ENCODE measurements at regions not wholly inside any gene's neighbourhood (a gene's known extent, or its start where the extent isn't known, plus 50 kb on each side); places are given as distances from the start of the nearest gene placed in this dataset.

- Histone ChIP-seq H3K4me3 (ENCODE audit: low read depth in 1 of 5, low read length in 5 of 5) (no peak overlapping the region), H3K27ac (ENCODE audit: low read depth, low read length) (no peak overlapping the region), H3K27me3 (ENCODE audit: control insufficient read depth in 5 of 5, insufficient read depth in 4 of 5, low read length in 5 of 5) (peaks cover 9 to 20% (median 16%) of the 10 kb centered on the region in 5 donors)
Measured at GRCh38 chr11:115716080-115716479, 211.9 kb upstream of the CADM1 start.

GRCh38 chr11:115715251-115715770 is 211.1 kb upstream of the CADM1 start:
- Histone ChIP-seq H3K27ac (ENCODE audit: low read depth, low read length) (no peak overlapping the region), H3K4me1 (ENCODE audit: control insufficient read depth in 5 of 5, insufficient read depth in 5 of 5, low read length in 5 of 5) (peaks cover 0 to 9% (median 0%) of the 10 kb centered on the region in 5 donors), H3K36me3 (ENCODE audit: control insufficient read depth in 5 of 5, insufficient read depth in 5 of 5, low read length in 5 of 5) (no peaks in the 10 kb centered on the region), H3K9ac (ENCODE audit: low read length in 5 of 5) (no peak overlapping the region), H3K27me3 (ENCODE audit: control insufficient read depth in 5 of 5, insufficient read depth in 4 of 5, low read length in 5 of 5) (peaks cover 9 to 27% (median 17%) of the 10 kb centered on the region in 5 donors), H3K4me3 (ENCODE audit: low read depth in 1 of 5, low read length in 5 of 5) (no peak overlapping the region), H3K9me3 (ENCODE audit: control insufficient read depth in 5 of 5, low read length in 5 of 5) (no peaks in the 10 kb centered on the region)

More at GRCh38 chr11:115716080-115716479, 211.9 kb upstream of the CADM1 start:
- Histone ChIP-seq H3K9ac (ENCODE audit: low read length in 5 of 5) (no peak overlapping the region), H3K36me3 (ENCODE audit: control insufficient read depth in 5 of 5, insufficient read depth in 5 of 5, low read length in 5 of 5) (no peaks in the 10 kb centered on the region), H3K9me3 (ENCODE audit: control insufficient read depth in 5 of 5, low read length in 5 of 5) (no peaks in the 10 kb centered on the region), H3K4me1 (ENCODE audit: control insufficient read depth in 5 of 5, insufficient read depth in 5 of 5, low read length in 5 of 5) (peaks cover 0 to 8% (median 0%) of the 10 kb centered on the region in 5 donors)

GRCh38 chr11:115712296-115712695 is 208.1 kb upstream of the CADM1 start:
- no peaks in the 10 kb centered on the region for H3K9me3 ChIP-seq (ENCODE audit: control insufficient read depth in 5 of 5, low read length in 5 of 5)
- H3K27ac ChIP-seq (ENCODE audit: low read depth, low read length) = no peak overlapping the region
- H3K27me3 ChIP-seq (ENCODE audit: control insufficient read depth in 5 of 5, insufficient read depth in 4 of 5, low read length in 5 of 5) = peaks cover 6 to 24% (median 9%) of the 10 kb centered on the region in 5 donors
- H3K4me3 ChIP-seq (ENCODE audit: low read depth in 1 of 5, low read length in 5 of 5) = no peak overlapping the region
- peaks cover 0 to 19% (median 0%) of the 10 kb centered on the region in 5 donors for H3K4me1 ChIP-seq (ENCODE audit: control insufficient read depth in 5 of 5, insufficient read depth in 5 of 5, low read length in 5 of 5)
- H3K9ac ChIP-seq (ENCODE audit: low read length in 5 of 5) = no peak overlapping the region
- no peaks in the 10 kb centered on the region for H3K36me3 ChIP-seq (ENCODE audit: control insufficient read depth in 5 of 5, insufficient read depth in 5 of 5, low read length in 5 of 5)

- Histone ChIP-seq H3K27me3 (ENCODE audit: control insufficient read depth in 5 of 5, insufficient read depth in 4 of 5, low read length in 5 of 5) (peaks cover 0 to 14% (median 4%) of the 10 kb centered on the region in 5 donors), H3K36me3 (ENCODE audit: control insufficient read depth in 5 of 5, insufficient read depth in 5 of 5, low read length in 5 of 5) (no peaks in the 10 kb centered on the region), H3K4me3 (ENCODE audit: low read depth in 1 of 5, low read length in 5 of 5) (no peak overlapping the region), H3K9ac (ENCODE audit: low read length in 5 of 5) (no peak overlapping the region), H3K9me3 (ENCODE audit: control insufficient read depth in 5 of 5, low read length in 5 of 5) (no peaks in the 10 kb centered on the region), H3K4me1 (ENCODE audit: control insufficient read depth in 5 of 5, insufficient read depth in 5 of 5, low read length in 5 of 5) (peaks cover 0 to 19% (median 0%) of the 10 kb centered on the region in 5 donors), H3K27ac (ENCODE audit: low read depth, low read length) (no peak overlapping the region)
Measured at GRCh38 chr11:115710980-115711379, 206.8 kb upstream of the CADM1 start.

- Histone ChIP-seq H3K27me3 (ENCODE audit: control insufficient read depth in 5 of 5, insufficient read depth in 4 of 5, low read length in 5 of 5) (peaks cover 0 to 14% (median 4%) of the 10 kb centered on the region in 5 donors), H3K9me3 (ENCODE audit: control insufficient read depth in 5 of 5, low read length in 5 of 5) (no peaks in the 10 kb centered on the region), H3K4me3 (ENCODE audit: low read depth in 1 of 5, low read length in 5 of 5) (no peak overlapping the region), H3K36me3 (ENCODE audit: control insufficient read depth in 5 of 5, insufficient read depth in 5 of 5, low read length in 5 of 5) (no peaks in the 10 kb centered on the region), H3K4me1 (ENCODE audit: control insufficient read depth in 5 of 5, insufficient read depth in 5 of 5, low read length in 5 of 5) (peaks cover 0 to 19% (median 0%) of the 10 kb centered on the region in 5 donors), H3K9ac (ENCODE audit: low read length in 5 of 5) (no peak overlapping the region), H3K27ac (ENCODE audit: low read depth, low read length) (no peak overlapping the region)
Measured at GRCh38 chr11:115710426-115710825, 206.2 kb upstream of the CADM1 start.

GRCh38 chr11:115709297-115709696 is 205.1 kb upstream of the CADM1 start:
- H3K9ac ChIP-seq (ENCODE audit: low read length in 5 of 5) = no peak overlapping the region
- peaks cover 0 to 11% (median 4%) of the 10 kb centered on the region in 5 donors for H3K27me3 ChIP-seq (ENCODE audit: control insufficient read depth in 5 of 5, insufficient read depth in 4 of 5, low read length in 5 of 5)
- no peak overlapping the region for H3K4me3 ChIP-seq (ENCODE audit: low read depth in 1 of 5, low read length in 5 of 5)
- H3K4me1 ChIP-seq (ENCODE audit: control insufficient read depth in 5 of 5, insufficient read depth in 5 of 5, low read length in 5 of 5) = peaks cover 0 to 22% (median 0%) of the 10 kb centered on the region in 5 donors
- H3K27ac ChIP-seq (ENCODE audit: low read depth, low read length) = no peak overlapping the region
- H3K9me3 ChIP-seq (ENCODE audit: control insufficient read depth in 5 of 5, low read length in 5 of 5) = peaks cover 0 to 2% (median 0%) of the 10 kb centered on the region in 5 donors
- H3K36me3 ChIP-seq (ENCODE audit: control insufficient read depth in 5 of 5, insufficient read depth in 5 of 5, low read length in 5 of 5) = no peaks in the 10 kb centered on the region

GRCh38 chr11:115707180-115707905 is 203.1 kb upstream of the CADM1 start:
- peaks cover 0 to 11% (median 4%) of the 10 kb centered on the region in 5 donors for H3K27me3 ChIP-seq (ENCODE audit: control insufficient read depth in 5 of 5, insufficient read depth in 4 of 5, low read length in 5 of 5)
- H3K4me1 ChIP-seq (ENCODE audit: control insufficient read depth in 5 of 5, insufficient read depth in 5 of 5, low read length in 5 of 5) = peaks cover 0 to 22% (median 0%) of the 10 kb centered on the region in 5 donors

GRCh38 chr11:115706626-115707135 is 202.5 kb upstream of the CADM1 start:
- Histone ChIP-seq H3K9me3 (ENCODE audit: control insufficient read depth in 5 of 5, low read length in 5 of 5) (peaks cover 0 to 2% (median 0%) of the 10 kb centered on the region in 5 donors), H3K9ac (ENCODE audit: low read length in 5 of 5) (no peak overlapping the region), H3K4me3 (ENCODE audit: low read depth in 1 of 5, low read length in 5 of 5) (no peak overlapping the region), H3K27ac (ENCODE audit: low read depth, low read length) (no peak overlapping the region), H3K4me1 (ENCODE audit: control insufficient read depth in 5 of 5, insufficient read depth in 5 of 5, low read length in 5 of 5) (peaks cover 0 to 22% (median 0%) of the 10 kb centered on the region in 5 donors), H3K36me3 (ENCODE audit: control insufficient read depth in 5 of 5, insufficient read depth in 5 of 5, low read length in 5 of 5) (no peaks in the 10 kb centered on the region), H3K27me3 (ENCODE audit: control insufficient read depth in 5 of 5, insufficient read depth in 4 of 5, low read length in 5 of 5) (peaks cover 0 to 11% (median 4%) of the 10 kb centered on the region in 5 donors)

More at GRCh38 chr11:115707180-115707905, 203.1 kb upstream of the CADM1 start:
- H3K9me3 ChIP-seq (ENCODE audit: control insufficient read depth in 5 of 5, low read length in 5 of 5) = peaks cover 0 to 2% (median 0%) of the 10 kb centered on the region in 5 donors
- H3K36me3 ChIP-seq (ENCODE audit: control insufficient read depth in 5 of 5, insufficient read depth in 5 of 5, low read length in 5 of 5) = no peaks in the 10 kb centered on the region
- no peak overlapping the region for H3K4me3 ChIP-seq (ENCODE audit: low read depth in 1 of 5, low read length in 5 of 5)
- H3K9ac ChIP-seq (ENCODE audit: low read length in 5 of 5) = no peak overlapping the region
- H3K27ac ChIP-seq (ENCODE audit: low read depth, low read length) = no peak overlapping the region

GRCh38 chr11:115705200-115705599 is 201.0 kb upstream of the CADM1 start:
- no peak overlapping the region for H3K9ac ChIP-seq (ENCODE audit: low read length in 5 of 5)
- H3K4me1 ChIP-seq (ENCODE audit: control insufficient read depth in 5 of 5, insufficient read depth in 5 of 5, low read length in 5 of 5) = peaks cover 0 to 21% (median under 1%) of the 10 kb centered on the region in 5 donors
- H3K27ac ChIP-seq (ENCODE audit: low read depth, low read length) = no peak overlapping the region
- no peaks in the 10 kb centered on the region for H3K36me3 ChIP-seq (ENCODE audit: control insufficient read depth in 5 of 5, insufficient read depth in 5 of 5, low read length in 5 of 5)
- H3K4me3 ChIP-seq (ENCODE audit: low read depth in 1 of 5, low read length in 5 of 5) = no peak overlapping the region
- H3K27me3 ChIP-seq (ENCODE audit: control insufficient read depth in 5 of 5, insufficient read depth in 4 of 5, low read length in 5 of 5) = no peaks in the 10 kb centered on the region
- H3K9me3 ChIP-seq (ENCODE audit: control insufficient read depth in 5 of 5, low read length in 5 of 5) = peaks cover 0 to 2% (median 0%) of the 10 kb centered on the region in 5 donors
